ENCODE measurements at regions not wholly inside any gene's neighbourhood (a gene's known extent, or its start where the extent isn't known, plus 50 kb on each side); places are given as distances from the start of the nearest gene placed in this dataset.
A peak's percentile ranks its signal among the peaks of the same experiment; 100 is the strongest.

DNA sequence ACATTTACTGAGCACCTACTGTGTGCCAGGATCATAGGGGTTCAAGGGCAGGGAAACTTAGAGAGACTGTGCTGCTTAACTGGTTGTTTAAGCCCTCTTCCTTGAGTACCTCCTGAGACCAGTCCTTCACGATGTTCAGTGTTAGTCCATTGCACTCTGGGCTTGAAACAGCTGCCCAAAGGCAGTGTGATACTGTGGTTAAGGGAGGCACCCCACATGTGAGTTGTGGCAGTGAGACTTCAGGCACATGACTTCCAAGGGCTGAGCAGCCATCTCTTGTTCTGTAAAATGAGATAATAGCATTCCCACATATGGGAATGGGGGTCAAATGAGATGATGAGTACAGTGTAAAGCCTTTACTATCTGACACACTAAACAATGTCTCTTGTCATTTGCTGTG is 75.1 kb downstream of the LINGO1 start:
- no peak for DNase-seq
- no peak for ATAC-seq

- ATAC-seq (no peak), DNase-seq (no peak)
Measured at GRCh38 chr15:77557144-77557543, 75.6 kb downstream of the LINGO1 start.

- DNase-seq, result no peak
- ATAC-seq, result no peak
Measured at GRCh38 chr15:77556622-77557021, 76.1 kb downstream of the LINGO1 start.

DNA sequence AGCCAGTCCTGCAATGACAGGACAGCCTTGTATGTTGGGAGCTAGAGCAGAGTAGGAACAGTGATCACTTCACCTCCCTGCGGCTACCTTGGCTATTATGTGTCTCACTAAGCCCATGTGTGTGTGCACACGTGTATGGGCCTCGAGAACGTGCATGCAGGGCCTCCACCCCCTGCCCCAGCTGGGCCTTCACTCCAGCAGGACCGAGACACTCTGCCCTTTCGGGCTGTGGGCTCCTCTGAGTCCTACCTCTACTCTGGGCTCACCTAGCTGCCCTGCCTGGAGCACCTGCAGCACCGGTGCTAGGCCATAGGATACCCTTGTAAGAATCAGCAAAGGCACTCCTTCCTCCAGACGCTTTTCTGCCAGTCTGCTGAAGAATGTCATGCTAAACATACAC is 77.5 kb downstream of the LINGO1 start:
- DNase-seq (no peak), ATAC-seq (no peak)

DNA sequence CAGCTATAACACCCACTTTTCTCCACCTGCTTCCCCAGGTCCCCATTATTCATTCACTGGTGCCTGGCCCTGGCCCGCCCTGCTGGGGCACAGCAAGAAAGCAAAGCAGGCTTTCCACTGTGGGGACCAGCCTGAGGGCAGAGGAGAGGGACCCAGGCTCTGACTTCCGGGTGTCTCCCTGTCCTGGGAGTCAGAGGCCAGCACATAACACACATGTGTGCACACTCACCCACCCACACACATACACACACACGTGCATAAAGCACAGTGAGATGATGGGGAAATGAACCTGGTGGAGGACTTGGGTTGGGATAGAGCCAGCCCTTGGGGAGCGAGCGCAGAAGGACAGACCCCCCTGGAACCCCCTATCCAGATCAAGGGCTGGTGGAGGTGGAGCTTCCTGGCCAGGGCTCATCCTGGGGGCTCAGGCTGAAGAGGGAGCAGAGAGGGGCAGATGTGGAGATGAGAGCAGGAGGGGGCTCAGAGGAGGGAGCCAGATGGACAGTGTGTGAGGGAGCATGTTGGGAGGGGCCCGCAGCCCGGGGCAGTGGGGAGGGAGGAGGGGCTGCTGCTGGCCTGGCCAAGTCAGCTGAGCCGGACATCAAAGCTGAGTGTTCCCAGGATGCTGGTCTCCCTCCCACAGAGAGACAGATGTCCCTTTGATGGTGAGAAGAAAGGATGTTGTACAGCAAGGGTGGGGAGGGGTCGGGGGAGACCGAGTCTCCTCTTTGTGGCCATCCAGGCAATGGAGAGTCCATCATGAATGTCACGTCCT is 78.2 kb downstream of the LINGO1 start:
- ATAC-seq (no peak), DNase-seq (no peak)

GRCh38 chr15:77553695-77554094 is 79.0 kb downstream of the LINGO1 start:
- DNase-seq, result no peak
- ATAC-seq, result no peak

DNA sequence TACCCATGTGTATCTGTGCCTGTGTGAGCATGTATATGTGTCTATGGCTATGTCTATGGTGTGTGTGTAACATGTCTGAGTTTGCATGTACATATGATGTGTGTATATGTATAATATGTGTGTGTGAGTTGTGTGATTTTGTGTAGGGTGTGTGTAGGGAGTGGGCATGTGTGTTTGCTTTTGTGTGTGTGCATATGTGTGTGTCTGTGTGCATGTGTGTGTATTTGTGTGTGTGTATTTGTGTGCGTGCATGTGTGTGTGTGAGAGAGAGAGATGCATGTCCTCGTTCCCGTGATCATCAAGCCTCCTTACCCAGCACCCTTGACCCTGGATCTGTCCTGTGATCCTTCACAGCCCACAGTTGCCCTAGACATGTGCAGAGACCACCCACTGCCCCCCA is 79.5 kb downstream of the LINGO1 start:
- DNase-seq (no peak), ATAC-seq (no peak)

DNA sequence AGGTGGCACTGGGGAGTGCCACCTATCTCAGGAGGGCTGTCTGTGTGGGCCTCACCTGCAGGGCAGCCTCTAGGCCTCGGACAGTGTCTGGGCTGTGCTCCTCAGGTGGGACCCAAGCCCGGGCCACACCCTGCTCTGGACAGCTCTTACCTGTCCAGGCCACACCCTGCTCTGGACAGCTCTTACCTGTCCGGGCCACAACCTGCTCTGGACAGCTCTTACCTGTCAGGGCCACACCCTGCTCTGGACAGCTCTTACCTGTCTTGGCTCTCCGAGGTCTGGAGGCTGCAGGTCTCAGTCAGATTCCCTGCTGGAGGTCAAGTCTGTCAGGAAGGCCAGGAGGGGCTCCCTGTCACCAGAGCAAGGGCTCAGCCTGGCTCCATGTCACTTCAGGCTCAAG is 80.6 kb downstream of the LINGO1 start:
- no peak for ATAC-seq
- DNase-seq, result no peak

DNA sequence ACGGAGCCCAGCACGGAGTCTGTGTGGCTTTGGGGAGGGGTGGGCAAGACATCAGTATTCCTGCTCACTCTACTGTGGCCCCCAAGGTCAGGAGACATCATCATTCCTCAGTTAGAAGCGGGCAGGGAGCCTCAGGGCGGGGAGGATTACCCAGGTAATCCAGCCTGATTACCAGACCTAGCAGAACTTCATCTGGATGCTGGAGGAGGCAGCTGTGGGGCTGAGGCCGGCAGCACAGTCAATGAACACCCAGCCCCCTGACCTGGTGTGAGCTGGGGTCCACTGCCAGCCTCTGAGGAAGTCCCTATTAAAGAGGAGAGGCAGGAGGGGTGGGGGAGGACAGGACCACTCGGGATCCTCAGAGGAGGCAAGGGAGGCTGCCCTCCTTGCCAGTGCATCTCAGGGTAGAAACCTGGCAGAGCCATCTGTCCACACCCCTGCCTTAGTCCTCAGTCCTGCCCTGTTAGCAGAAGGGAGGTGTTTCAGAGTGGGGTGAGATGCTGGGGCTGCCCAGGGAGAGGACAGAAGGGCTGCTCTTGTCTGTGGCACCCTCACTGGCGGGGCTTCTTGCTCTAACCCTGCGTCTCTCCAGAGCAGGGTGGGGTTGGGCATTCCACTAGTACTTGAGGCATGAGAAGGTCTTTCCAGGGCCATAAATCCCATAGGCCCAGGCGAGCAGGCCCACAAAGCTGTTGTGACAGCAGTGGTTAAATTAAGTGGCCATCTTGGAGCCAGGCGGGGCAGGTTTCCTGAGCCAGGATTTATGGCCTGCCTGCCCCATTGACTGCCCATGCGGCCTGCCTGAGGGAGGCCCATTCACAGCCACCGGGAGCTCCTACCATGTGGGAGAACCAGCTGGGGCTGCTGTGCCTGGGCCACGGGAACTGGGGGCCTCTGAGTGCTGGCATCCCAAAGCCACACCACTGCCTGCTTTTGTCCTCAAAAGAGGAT is 82.1 kb downstream of the LINGO1 start:
- DNase-seq, result no peak
- no peak for ATAC-seq

GRCh38 chr15:77549576-77550288 is 83.0 kb downstream of the LINGO1 start:
- DNase-seq (no peak), ATAC-seq (no peak)

- ATAC-seq, result no peak
- no peak for DNase-seq
Measured at GRCh38 chr15:77548589-77549557, 83.8 kb downstream of the LINGO1 start.

DNA sequence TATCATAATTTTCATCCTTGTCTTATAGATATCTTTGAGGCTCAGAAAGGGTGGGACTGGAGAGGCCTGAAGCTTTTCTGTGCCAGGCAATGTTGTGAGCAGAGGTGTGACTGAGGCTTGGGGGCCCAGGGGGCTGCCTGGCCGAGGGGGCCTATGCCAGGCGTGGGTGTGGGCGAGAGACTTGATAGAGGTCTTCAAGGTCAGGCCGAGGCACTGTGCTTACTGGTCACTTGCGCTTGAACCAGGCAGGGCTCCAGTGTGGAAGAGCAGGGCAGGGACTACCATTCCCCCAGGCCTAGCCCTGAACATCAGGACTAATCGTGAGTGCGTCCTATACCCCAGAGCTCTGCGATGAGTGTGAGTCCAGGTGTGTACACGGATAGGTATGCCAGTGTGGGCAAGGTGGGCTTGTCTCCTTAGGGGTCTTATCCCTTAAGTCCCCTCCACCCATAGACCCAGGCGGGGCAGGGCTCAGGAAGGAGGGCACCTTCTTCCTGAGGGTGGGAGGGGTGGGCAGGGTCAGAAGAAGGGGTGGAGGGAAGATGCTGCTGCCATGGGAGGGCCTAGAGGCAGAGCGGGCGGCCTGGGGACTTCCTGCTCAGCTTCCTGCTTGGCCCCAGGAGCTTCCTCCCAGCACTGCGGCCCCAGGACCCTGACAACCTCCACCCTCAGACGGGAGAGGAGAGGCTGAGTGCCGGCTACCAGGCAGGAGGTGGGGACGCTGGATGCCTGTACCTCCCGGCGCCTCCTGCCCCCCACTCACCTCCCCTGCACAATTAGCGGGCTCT is 84.7 kb downstream of the LINGO1 start:
- no peak for ATAC-seq

DNA sequence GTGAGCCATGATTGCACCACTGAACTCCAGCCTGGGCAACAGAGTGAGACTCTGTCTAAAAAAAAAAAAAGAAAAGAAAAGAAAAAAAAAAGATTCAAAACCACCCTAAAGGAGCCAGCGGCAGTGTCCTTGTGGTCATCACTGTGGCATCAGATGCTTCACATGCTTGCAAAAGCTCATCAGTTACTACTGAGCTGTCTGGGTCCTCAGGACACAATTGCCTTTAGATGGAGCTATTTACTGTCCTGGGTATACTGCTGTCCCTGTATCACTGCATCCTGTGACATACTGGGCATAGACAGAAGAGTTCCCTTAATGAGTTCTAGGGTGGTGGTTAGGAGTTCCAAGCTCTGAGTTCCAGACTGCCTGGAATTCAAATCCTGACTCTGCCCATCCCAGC is 85.8 kb downstream of the LINGO1 start:
- no peak for DNase-seq
- ATAC-seq, result no peak

More for the DNA sequence above, 84.7 kb downstream of the LINGO1 start:
- DNase-seq, result no peak

- ATAC-seq, result no peak
- no peak for DNase-seq
Measured at GRCh38 chr15:77546050-77546501, 86.6 kb downstream of the LINGO1 start.

DNA sequence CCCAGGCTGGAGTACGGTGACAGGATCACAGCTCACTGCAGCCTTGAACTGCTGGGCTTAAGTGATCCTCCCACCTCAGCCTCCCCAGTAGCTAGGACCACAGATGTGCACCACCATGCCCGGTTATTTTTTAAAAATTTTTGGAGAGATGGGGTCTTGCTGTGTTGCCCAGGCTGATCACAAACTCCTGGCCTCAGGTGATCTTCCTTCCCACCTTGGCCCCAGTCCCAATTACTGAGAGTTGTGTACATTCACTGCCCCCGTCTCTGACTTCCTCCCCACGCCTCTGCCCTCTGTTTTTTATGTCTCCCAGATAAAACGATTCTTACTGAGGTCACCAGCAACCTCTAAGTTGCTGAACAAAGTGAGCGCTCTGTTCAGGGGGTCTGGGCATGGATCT is 87.7 kb downstream of the LINGO1 start:
- no peak for DNase-seq
- ATAC-seq, result no peak

DNA sequence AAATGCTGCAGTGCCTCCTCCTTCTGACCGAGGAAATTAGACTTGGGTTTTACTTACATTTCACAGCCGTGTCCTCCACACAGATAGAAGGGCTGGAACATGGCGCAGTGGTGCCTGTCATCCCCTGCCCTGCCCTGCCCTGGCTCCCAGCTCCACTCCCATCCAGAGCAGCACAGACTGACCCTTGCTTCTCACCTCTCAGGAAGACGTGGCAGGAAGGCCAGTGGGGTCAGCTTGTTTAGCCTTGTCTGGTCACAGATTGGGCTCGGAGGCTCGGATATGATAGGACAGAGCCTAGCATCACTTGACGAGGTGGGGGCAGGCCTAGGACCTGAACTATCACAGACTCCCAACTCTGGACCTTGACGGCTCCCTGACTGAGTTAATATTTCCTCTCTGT is 88.5 kb downstream of the LINGO1 start:
- DNase-seq (no peak), ATAC-seq (no peak)

- ATAC-seq, result peak; percentile 85
- peak; percentile 87 for DNase-seq
Measured at GRCh38 chr15:77543159-77543882, 89.4 kb downstream of the LINGO1 start.

DNA sequence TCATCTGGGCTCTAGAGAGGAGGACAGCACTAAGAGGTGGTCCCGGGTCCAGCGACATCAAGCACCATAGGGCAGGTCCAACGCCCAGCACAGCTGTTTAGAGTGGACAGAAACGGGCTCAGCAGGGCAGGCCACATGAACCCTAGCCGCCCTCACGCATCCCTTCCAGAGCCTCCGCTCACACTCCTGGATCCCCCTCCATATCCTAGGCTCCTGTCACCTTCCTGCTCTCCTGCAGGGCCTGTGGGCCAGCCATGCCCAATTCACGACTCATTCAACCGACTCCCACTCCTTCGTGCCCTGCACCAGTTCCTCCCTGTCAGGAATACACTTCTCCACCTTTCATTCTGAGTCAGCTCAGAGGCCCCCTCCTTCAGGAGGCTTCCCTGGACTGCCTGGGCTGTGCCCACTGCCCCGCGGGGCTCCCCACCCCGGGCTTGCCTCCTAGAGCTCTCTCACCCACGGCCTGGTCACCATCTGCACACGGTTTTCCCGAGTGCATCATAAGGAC is 90.2 kb downstream of the LINGO1 start:
- DNase-seq (no peak), ATAC-seq (no peak)

- ATAC-seq, result no peak
- no peak for DNase-seq
Measured at GRCh38 chr15:77541421-77542181, 91.1 kb downstream of the LINGO1 start.

Data from stimulated activated naive CD8-positive, alpha-beta T cell treated with anti-CD3 and anti-CD28 coated beads, Interleukin-15, Interleukin-2, amounts not matched to agents 100 U/mL and 50 U/mL, for 24 hours (primary cell).